WTC11 (cell line): ENCODE measurements at regions not wholly inside any gene's neighbourhood (a gene's known extent, or its start where the extent isn't known, plus 50 kb on each side); places are given as distances from the start of the nearest gene placed in this dataset.

Source experiments
- ATAC-seq: fragments of 200-7000 bp; cut with Tn5 transposase; 2 replicates; pipeline ENCODE4 v1.10.0; 2021; ENCODE audit warnings: mild to moderate bottlenecking, moderate library complexity
- CTCF ChIA-PET: fragments of 300-600 bp; sonication (Branson Sonifier 250); formaldehyde crosslinking; loops from one replicate; lab custom pipeline; 2021; ENCODE audit warnings: antibody characterized with exemption; lab: Charles Lee
- POLR2A ChIA-PET: fragments of 350-600 bp; sonication (Branson Sonifier 250); formaldehyde crosslinking; loops from one replicate; lab custom pipeline; 2021; ENCODE audit warnings: antibody characterized with exemption; lab: Charles Lee
- DNase-seq: peaks from one replicate; pipeline ENCODE4 v3.0.0; 2021; ENCODE audit warnings: low spot score
- H3K27ac Mint-ChIP-seq: 2 replicates; pipeline ENCODE4 v1.8.0; 2021; ENCODE audit warnings: mixed read lengths
- H3K27me3 Mint-ChIP-seq: 2 replicates; pipeline ENCODE4 v1.8.0; 2021; ENCODE audit warnings: low read depth, mild to moderate bottlenecking, moderate library complexity, mixed read lengths
- H3K36me3 Mint-ChIP-seq: 2 replicates; pipeline ENCODE4 v1.8.0; 2021; ENCODE audit warnings: mixed read lengths
- H3K4me1 Mint-ChIP-seq: 2 replicates; pipeline ENCODE4 v1.8.0; 2022; ENCODE audit warnings: mixed read lengths
- H3K4me3 Mint-ChIP-seq: 2 replicates; pipeline ENCODE4 v1.8.0; 2021; ENCODE audit warnings: mild to moderate bottlenecking, moderate library complexity, mixed read lengths
- H3K9me3 Mint-ChIP-seq: 2 replicates; pipeline ENCODE4 v1.8.0; 2021; ENCODE audit warnings: mixed read lengths
- CREM ChIP-seq: sonication (generic); formaldehyde crosslinking; IDR thresholded peaks from 2 replicates; pipeline ENCODE4 v1.8.1; 2022; ENCODE audit warnings: mild to moderate bottlenecking, missing genetic modification reagents, moderate library complexity
- FOXP1 ChIP-seq: sonication (generic); formaldehyde crosslinking; IDR thresholded peaks from 2 replicates; pipeline ENCODE4 v1.8.0; 2022; ENCODE audit warnings: missing genetic modification reagents, mild to moderate bottlenecking, moderate library complexity, borderline replicate concordance
- GTF2I ChIP-seq: fragments of 250-450 bp; sonication (Bioruptor Pico); conservative IDR thresholded peaks from 2 replicates; pipeline ENCODE4 v1.4.0; 2021; ENCODE audit warnings: mild to moderate bottlenecking
- NR2C2 ChIP-seq: sonication (generic); formaldehyde crosslinking; IDR thresholded peaks from 2 replicates; pipeline ENCODE4 v1.8.0; 2022; ENCODE audit warnings: mild to moderate bottlenecking, missing genetic modification reagents
- SMAD3 ChIP-seq: sonication (generic); formaldehyde crosslinking; IDR thresholded peaks from 2 replicates; pipeline ENCODE4 v1.8.0; 2022; ENCODE audit warnings: missing genetic modification reagents, mild to moderate bottlenecking, borderline replicate concordance
- ZBTB21 ChIP-seq: sonication (generic); formaldehyde crosslinking; IDR thresholded peaks from 2 replicates; pipeline ENCODE4 v1.8.1; 2023; ENCODE audit warnings: mild to moderate bottlenecking, missing genetic modification reagents, borderline replicate concordance
- TF ChIP-seq, protein P1 (sequence below): sonication (generic); formaldehyde crosslinking; conservative IDR thresholded peaks from 2 replicates; pipeline ENCODE4 v1.8.1; 2022; ENCODE audit warnings: mild to moderate bottlenecking, missing genetic modification reagents
- TF ChIP-seq, protein P2 (sequence below): sonication (generic); formaldehyde crosslinking; IDR thresholded peaks from 2 replicates; pipeline ENCODE4 v1.8.0; 2023; ENCODE audit warnings: missing genetic modification reagents, mild to moderate bottlenecking, borderline replicate concordance
- TF ChIP-seq, protein P3 (sequence below): sonication (generic); formaldehyde crosslinking; IDR thresholded peaks from 2 replicates; pipeline ENCODE4 v1.8.1; 2022; ENCODE audit warnings: mild to moderate bottlenecking, moderate library complexity, missing genetic modification reagents
- TF ChIP-seq, protein P4 (sequence below): sonication (generic); formaldehyde crosslinking; IDR thresholded peaks from 2 replicates; pipeline ENCODE4 v1.8.0; 2022; ENCODE audit warnings: mild to moderate bottlenecking, missing genetic modification reagents
- TF ChIP-seq, protein P5 (sequence below): fragments of 250-450 bp; sonication (Bioruptor Pico); IDR thresholded peaks from 2 replicates; pipeline ENCODE4 v1.9.0; 2021; ENCODE audit warnings: mild to moderate bottlenecking
- TF ChIP-seq, protein P6 (sequence below): sonication (generic); formaldehyde crosslinking; IDR thresholded peaks from 2 replicates; pipeline ENCODE4 v1.8.1; 2022; ENCODE audit warnings: low read depth, mild to moderate bottlenecking, moderate library complexity, missing genetic modification reagents, borderline replicate concordance
- TF ChIP-seq, protein P7 (sequence below): sonication (generic); formaldehyde crosslinking; IDR thresholded peaks from 2 replicates; pipeline ENCODE4 v1.8.1; 2022; ENCODE audit warnings: mild to moderate bottlenecking, missing genetic modification reagents, moderate library complexity, borderline replicate concordance

DNA sequence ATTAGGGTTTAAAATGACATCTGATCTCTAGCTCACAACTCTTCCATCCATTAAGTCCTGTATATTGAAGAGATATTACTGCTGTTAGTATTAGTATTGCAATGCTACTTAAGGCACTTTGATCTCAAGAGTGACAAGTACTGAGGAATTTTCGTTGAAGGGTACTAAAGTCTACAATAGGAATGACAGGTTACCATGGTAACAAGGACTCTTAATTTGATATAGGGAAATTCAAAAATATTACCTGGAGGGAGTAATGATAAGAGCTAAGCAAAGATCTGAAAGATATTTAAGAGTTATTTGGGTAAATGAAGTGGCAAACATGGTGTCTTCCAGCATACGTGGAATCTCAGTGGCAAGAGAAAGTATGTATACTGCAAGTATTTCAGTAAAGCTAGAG lies 518.0 kb upstream of the SLC35B3 start:
- Mint-ChIP-seq H3K4me3 (no peak overlapping the region), H3K27ac (no peak overlapping the region), H3K27me3 (no peaks in the 10 kb centered on the region), H3K36me3 (no peaks in the 10 kb centered on the region), H3K9me3 (no peaks in the 10 kb centered on the region), H3K4me1 (peaks cover 12% of the 10 kb centered on the region)
- TF ChIP-seq GTF2I (CRISPR knock-in tag): no peak
- TF ChIP-seq, protein P1, sequence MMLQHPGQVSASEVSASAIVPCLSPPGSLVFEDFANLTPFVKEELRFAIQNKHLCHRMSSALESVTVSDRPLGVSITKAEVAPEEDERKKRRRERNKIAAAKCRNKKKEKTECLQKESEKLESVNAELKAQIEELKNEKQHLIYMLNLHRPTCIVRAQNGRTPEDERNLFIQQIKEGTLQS (CRISPR knock-in tag): no peak
- CTCF ChIA-PET: no interaction called here
- POLR2A ChIA-PET: no interaction called here
- DNase-seq (no peak), ATAC-seq (no peak)

DNA sequence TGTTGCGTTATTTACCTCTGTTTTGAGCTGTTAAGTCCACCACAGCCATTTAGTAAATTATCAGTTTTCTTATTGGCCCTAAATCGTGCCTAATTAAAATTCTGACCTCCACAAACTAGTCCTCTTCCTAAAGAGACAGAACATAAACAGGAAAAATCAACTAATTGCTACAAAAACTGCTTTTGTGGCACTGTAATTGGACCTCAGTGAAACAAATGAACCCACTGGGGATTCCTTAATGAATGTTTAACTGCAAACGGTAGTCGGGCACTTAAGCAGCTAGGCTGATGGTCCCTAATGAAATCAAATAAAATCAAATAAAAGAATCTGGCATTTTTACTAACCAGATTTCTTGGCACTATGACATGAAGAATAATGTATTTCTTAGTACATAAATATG lies 513.4 kb upstream of the SLC35B3 start:
- POLR2A ChIA-PET: no interaction called here

More for the DNA sequence above, 513.4 kb upstream of the SLC35B3 start:
- ATAC-seq (no peak), DNase-seq (no peak)
- no peak overlapping the region for H3K4me3 Mint-ChIP-seq
- CTCF ChIA-PET: no interaction called here
- no peak overlapping the region for H3K27ac Mint-ChIP-seq
- no peaks in the 10 kb centered on the region for H3K36me3 Mint-ChIP-seq
- TF ChIP-seq, protein P2, sequence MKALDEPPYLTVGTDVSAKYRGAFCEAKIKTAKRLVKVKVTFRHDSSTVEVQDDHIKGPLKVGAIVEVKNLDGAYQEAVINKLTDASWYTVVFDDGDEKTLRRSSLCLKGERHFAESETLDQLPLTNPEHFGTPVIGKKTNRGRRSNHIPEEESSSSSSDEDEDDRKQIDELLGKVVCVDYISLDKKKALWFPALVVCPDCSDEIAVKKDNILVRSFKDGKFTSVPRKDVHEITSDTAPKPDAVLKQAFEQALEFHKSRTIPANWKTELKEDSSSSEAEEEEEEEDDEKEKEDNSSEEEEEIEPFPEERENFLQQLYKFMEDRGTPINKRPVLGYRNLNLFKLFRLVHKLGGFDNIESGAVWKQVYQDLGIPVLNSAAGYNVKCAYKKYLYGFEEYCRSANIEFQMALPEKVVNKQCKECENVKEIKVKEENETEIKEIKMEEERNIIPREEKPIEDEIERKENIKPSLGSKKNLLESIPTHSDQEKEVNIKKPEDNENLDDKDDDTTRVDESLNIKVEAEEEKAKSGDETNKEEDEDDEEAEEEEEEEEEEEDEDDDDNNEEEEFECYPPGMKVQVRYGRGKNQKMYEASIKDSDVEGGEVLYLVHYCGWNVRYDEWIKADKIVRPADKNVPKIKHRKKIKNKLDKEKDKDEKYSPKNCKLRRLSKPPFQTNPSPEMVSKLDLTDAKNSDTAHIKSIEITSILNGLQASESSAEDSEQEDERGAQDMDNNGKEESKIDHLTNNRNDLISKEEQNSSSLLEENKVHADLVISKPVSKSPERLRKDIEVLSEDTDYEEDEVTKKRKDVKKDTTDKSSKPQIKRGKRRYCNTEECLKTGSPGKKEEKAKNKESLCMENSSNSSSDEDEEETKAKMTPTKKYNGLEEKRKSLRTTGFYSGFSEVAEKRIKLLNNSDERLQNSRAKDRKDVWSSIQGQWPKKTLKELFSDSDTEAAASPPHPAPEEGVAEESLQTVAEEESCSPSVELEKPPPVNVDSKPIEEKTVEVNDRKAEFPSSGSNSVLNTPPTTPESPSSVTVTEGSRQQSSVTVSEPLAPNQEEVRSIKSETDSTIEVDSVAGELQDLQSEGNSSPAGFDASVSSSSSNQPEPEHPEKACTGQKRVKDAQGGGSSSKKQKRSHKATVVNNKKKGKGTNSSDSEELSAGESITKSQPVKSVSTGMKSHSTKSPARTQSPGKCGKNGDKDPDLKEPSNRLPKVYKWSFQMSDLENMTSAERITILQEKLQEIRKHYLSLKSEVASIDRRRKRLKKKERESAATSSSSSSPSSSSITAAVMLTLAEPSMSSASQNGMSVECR (CRISPR knock-in tag): no peak
- TF ChIP-seq ZBTB21 (CRISPR knock-in tag): no peak
- TF ChIP-seq SMAD3 (CRISPR knock-in tag): no peak
- no peak for TF ChIP-seq NR2C2 (CRISPR knock-in tag)
- TF ChIP-seq, protein P3, sequence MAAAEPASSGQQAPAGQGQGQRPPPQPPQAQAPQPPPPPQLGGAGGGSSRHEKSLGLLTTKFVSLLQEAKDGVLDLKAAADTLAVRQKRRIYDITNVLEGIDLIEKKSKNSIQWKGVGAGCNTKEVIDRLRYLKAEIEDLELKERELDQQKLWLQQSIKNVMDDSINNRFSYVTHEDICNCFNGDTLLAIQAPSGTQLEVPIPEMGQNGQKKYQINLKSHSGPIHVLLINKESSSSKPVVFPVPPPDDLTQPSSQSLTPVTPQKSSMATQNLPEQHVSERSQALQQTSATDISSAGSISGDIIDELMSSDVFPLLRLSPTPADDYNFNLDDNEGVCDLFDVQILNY (CRISPR knock-in tag): no peak
- TF ChIP-seq, protein P1 (CRISPR knock-in tag): no peak
- no peak for TF ChIP-seq FOXP1 (CRISPR knock-in tag)
- TF ChIP-seq, protein P4, sequence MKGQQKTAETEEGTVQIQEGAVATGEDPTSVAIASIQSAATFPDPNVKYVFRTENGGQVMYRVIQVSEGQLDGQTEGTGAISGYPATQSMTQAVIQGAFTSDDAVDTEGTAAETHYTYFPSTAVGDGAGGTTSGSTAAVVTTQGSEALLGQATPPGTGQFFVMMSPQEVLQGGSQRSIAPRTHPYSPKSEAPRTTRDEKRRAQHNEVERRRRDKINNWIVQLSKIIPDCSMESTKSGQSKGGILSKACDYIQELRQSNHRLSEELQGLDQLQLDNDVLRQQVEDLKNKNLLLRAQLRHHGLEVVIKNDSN (CRISPR knock-in tag): no peak
- TF ChIP-seq, protein P5, sequence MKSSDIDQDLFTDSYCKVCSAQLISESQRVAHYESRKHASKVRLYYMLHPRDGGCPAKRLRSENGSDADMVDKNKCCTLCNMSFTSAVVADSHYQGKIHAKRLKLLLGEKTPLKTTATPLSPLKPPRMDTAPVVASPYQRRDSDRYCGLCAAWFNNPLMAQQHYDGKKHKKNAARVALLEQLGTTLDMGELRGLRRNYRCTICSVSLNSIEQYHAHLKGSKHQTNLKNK: no peak
- TF ChIP-seq CREM (CRISPR knock-in tag): no peak
- TF ChIP-seq, protein P6, sequence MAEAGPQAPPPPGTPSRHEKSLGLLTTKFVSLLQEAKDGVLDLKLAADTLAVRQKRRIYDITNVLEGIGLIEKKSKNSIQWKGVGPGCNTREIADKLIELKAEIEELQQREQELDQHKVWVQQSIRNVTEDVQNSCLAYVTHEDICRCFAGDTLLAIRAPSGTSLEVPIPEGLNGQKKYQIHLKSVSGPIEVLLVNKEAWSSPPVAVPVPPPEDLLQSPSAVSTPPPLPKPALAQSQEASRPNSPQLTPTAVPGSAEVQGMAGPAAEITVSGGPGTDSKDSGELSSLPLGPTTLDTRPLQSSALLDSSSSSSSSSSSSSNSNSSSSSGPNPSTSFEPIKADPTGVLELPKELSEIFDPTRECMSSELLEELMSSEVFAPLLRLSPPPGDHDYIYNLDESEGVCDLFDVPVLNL (CRISPR knock-in tag): no peak
- TF ChIP-seq, protein P7, sequence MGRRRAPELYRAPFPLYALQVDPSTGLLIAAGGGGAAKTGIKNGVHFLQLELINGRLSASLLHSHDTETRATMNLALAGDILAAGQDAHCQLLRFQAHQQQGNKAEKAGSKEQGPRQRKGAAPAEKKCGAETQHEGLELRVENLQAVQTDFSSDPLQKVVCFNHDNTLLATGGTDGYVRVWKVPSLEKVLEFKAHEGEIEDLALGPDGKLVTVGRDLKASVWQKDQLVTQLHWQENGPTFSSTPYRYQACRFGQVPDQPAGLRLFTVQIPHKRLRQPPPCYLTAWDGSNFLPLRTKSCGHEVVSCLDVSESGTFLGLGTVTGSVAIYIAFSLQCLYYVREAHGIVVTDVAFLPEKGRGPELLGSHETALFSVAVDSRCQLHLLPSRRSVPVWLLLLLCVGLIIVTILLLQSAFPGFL (CRISPR knock-in tag): no peak
- peaks cover 17% of the 10 kb centered on the region for H3K4me1 Mint-ChIP-seq
- H3K27me3 Mint-ChIP-seq: no peaks in the 10 kb centered on the region
- H3K9me3 Mint-ChIP-seq: peaks cover 5% of the 10 kb centered on the region; the same call in 1 of the 2 replicates
